ENCODE measurements at regions not wholly inside any gene's neighbourhood (a gene's known extent, or its start where the extent isn't known, plus 50 kb on each side); places are given as distances from the start of the nearest gene placed in this dataset.

DNA sequence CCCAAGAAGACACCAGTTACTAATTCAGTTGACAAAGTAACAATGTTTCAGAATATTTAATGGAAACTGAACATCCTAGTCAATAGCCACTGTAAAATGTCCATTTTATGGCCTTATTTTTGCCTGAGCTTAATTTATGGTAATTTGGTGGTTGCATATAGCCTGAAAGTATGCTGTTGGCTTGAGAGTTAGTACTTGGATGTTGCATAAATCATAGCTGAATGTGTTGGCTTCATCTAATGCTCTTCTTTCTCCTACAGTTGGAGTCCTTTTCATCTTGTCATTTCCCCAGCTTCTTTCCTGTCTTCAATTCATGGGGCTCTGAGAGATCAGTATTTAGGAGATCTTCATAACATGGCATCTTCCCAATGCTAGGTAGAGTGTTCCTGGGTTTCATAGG, 164.6 kb downstream of the MAT2B start:
- CTCF ChIA-PET = no interaction called here
- Histone ChIP-seq H3K27me3 (ENCODE audit: control insufficient read depth in 2 of 2, insufficient read depth in 2 of 2, low read length in 2 of 2) (no peaks in the 10 kb centered on the region), H2AFZ (ENCODE audit: low read depth, low read length) (no peak overlapping the region), H3K9ac (replicated peaks; ENCODE audit: extremely low read depth, insufficient read depth, low read length) (no peak overlapping the region), H3K9me1 (replicated peaks; ENCODE audit: control insufficient read depth, extremely low read depth, insufficient read depth, low read length) (no peaks in the 10 kb centered on the region), H3K4me2 (ENCODE audit: insufficient read depth, low read length) (no peak overlapping the region), H3K79me2 (ENCODE audit: control insufficient read depth, insufficient read depth, low read length) (no peaks in the 10 kb centered on the region), H3K27ac (ENCODE audit: insufficient read depth, low read depth, low read length) (no peak overlapping the region), H3K9me3 (replicated peaks; ENCODE audit: control insufficient read depth, insufficient read depth, low read length) (no peaks in the 10 kb centered on the region), H4K20me1 (replicated peaks; ENCODE audit: control insufficient read depth, extremely low read depth, insufficient read depth, low read length) (no peaks in the 10 kb centered on the region), H3K4me1 (ENCODE audit: control insufficient read depth, extremely low read depth, insufficient read depth, low read length) (no peaks in the 10 kb centered on the region), H3K36me3 (ENCODE audit: control insufficient read depth in 2 of 2, extremely low read depth in 1 of 2, insufficient read depth in 2 of 2, low read length in 2 of 2) (no peaks in the 10 kb centered on the region), H3K4me3 (replicated peaks in 1 of 3; ENCODE audit: insufficient read depth in 1 of 3, low read depth in 1 of 3, low read length in 3 of 3) (no peak overlapping the region)
- dilution Hi-C loops (cut with MboI; ENCODE audit: extremely low pct_ligation_motif_present, low sequenced_read_pairs) (no loop called here), intact Hi-C loops (cut with micrococcal nuclease) (no loop called here)
- POLR2A ChIA-PET = no interaction called here
- DNase-seq (ENCODE audit: low read depth, low spot score) (no peak), FAIRE-seq (no peak)
- TF ChIP-seq POLR2A (IDR thresholded peaks at IDR 0.05; ENCODE audit: low read depth, low read length) = no peak
- TF ChIP-seq GATA2 (IDR thresholded peaks at IDR 0.05; ENCODE audit: insufficient read depth, insufficient read length, low read depth, low read length) = no peak
- TF ChIP-seq JUN (IDR thresholded peaks at IDR 0.05; ENCODE audit: borderline replicate concordance, insufficient read depth, insufficient read length, low read depth) = no peak
- no peak for TF ChIP-seq EZH2 (IDR thresholded peaks at IDR 0.05; ENCODE audit: borderline replicate concordance, low read depth, low read length, severe bottlenecking)
- TF ChIP-seq, protein P1, sequence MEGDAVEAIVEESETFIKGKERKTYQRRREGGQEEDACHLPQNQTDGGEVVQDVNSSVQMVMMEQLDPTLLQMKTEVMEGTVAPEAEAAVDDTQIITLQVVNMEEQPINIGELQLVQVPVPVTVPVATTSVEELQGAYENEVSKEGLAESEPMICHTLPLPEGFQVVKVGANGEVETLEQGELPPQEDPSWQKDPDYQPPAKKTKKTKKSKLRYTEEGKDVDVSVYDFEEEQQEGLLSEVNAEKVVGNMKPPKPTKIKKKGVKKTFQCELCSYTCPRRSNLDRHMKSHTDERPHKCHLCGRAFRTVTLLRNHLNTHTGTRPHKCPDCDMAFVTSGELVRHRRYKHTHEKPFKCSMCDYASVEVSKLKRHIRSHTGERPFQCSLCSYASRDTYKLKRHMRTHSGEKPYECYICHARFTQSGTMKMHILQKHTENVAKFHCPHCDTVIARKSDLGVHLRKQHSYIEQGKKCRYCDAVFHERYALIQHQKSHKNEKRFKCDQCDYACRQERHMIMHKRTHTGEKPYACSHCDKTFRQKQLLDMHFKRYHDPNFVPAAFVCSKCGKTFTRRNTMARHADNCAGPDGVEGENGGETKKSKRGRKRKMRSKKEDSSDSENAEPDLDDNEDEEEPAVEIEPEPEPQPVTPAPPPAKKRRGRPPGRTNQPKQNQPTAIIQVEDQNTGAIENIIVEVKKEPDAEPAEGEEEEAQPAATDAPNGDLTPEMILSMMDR (IDR thresholded peaks at IDR 0.05; ENCODE audit: extremely low read depth in 1 of 2, insufficient read depth in 1 of 2, low read depth in 1 of 2, low read length in 2 of 2) = no peak
- TF ChIP-seq MYC (IDR thresholded peaks at IDR 0.05; ENCODE audit: low read depth, low read length) = no peak
- no peak for TF ChIP-seq FOS (IDR thresholded peaks at IDR 0.05; ENCODE audit: borderline replicate concordance, insufficient read depth, low read length)
- TF ChIP-seq, protein P2, sequence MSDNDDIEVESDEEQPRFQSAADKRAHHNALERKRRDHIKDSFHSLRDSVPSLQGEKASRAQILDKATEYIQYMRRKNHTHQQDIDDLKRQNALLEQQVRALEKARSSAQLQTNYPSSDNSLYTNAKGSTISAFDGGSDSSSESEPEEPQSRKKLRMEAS (IDR thresholded peaks at IDR 0.05; ENCODE audit: insufficient read depth, insufficient read length) = no peak
- TF ChIP-seq POLR2AphosphoS5 (IDR thresholded peaks at IDR 0.05; ENCODE audit: insufficient read depth, low read depth, low read length) = no peak
- BruUV-seq (replicated peaks) = no TSS peak

Data from endothelial cell of umbilical vein (primary cell).